Fibroblast of lung (primary cell): ENCODE measurements at regions not wholly inside any gene's neighbourhood (a gene's known extent, or its start where the extent isn't known, plus 50 kb on each side); places are given as distances from the start of the nearest gene placed in this dataset.

Experiments
- CTCF ChIP-seq, 2 donors: IDR thresholded peaks in 1 of 2; conservative IDR thresholded peaks in 1 of 2; 1 replicate in 1 of 2; 2 replicates in 1 of 2; pipeline ENCODE4 v1.5.1; 2011 to 2012; ENCODE audit warnings: low read length in 2 of 2, control low read depth in 1 of 2, inconsistent platforms in 1 of 2, low read depth in 1 of 2, mild to moderate bottlenecking in 1 of 2
- EZH2 ChIP-seq: IDR thresholded peaks from 2 replicates; pipeline ENCODE4 v1.5.1; 2012; ENCODE audit warnings: low read length, control low read depth, mild to moderate bottlenecking; ENCODE audit errors: missing control alignments

GRCh38 chr2:217563565-217563964, 439.2 kb downstream of the TNS1 start:
- TF ChIP-seq CTCF (conservative IDR thresholded peaks at IDR 0.05 in 1 of 2, IDR thresholded peaks at IDR 0.05 in 1 of 2; ENCODE audit: low read depth in 1 of 2, low read length in 2 of 2) (no peak), EZH2 (no peak)
